ENCODE measurements at regions not wholly inside any gene's neighbourhood (a gene's known extent, or its start where the extent isn't known, plus 50 kb on each side); places are given as distances from the start of the nearest gene placed in this dataset.

DNA sequence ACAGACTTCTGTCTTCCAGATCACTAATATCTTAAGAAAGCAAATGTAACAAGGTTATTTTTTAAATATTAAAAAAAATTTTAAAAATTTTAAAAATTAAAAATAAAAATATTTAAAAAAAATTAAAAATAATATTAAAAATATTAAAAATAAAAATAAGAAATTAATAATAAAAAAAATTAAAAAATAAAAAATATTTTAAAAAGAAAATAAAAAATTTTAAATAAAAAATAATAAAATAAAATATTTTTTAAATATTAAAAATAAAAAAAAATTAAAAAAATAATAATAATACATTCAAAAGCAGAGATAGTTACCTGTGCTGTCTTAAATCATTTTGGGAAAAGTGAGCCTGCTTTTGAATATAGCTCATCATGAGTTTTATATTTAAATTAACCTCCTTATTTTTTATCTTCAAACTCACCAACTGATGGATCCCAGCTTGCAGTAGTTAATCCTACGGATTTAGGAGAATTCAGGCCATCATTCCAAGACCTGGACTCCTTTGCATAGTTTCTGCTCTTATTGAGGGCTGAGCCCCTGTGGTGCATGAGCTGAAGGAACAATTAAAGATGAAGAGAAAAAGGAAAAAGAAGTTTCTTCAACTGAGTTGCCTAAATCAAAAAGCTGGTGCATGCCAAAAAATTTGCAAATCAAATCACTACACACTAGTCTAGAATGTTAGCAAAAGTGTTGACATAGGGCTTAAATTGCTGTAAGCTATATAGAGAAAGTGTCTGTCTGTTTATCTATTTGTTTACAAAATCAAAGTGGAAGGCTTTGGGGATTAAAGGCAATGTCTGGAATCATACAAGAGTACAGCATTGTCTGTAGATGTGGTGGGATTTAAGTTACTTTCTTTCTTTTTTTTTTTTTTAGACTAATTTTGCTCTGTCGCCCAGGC is 50.5 kb upstream of the ZNF438 start:
- DNase-seq (ENCODE audit: low read depth in 2 of 2) = no peak

DNA sequence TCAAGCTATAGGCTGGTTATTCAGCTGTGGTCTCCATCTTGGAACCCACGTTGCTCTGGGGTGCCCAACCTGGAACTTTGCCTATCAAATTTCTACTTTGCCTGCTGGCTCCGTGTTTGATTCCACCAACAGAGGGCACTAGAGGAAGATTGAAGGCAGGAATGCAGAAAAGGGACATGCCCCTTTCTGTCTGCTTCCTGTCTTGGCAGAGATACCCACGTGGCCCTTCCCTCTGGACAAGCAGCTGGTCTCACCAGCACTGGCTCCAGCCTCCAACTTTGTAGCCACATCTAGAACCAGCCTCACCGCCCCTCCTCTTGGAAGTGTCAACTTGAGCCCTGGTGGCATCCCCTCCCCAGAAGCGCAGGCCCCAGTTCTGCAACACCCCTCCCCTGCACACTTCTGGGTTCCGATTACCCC is 52.1 kb upstream of the ZNF438 start:
- peak; percentile 56 to 65 for DNase-seq (ENCODE audit: low read depth in 2 of 2)

DNA sequence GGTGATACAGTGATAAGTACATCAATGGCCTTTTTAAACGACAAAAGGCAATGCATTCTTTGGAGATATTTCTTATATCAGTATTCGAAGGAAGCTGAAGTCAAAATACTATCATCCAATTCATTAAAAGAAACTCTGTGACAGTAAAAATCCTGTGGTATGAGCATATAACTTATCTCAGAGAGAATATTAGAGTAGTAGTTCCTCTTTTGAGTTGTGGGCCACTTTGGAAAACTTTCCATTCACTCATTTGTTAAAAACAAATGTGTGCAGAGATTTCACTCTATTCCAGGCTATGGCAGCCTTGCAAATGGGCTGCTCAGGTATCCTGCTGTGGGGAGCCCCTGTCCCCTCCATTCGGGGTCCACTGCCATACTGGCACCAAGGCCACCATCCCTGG is 55.3 kb upstream of the ZNF438 start:
- no peak for DNase-seq (ENCODE audit: low read depth in 2 of 2)

- no peak for DNase-seq (ENCODE audit: low read depth in 2 of 2)
Measured at GRCh38 chr10:31087851-31088250, 56.2 kb upstream of the ZNF438 start.

- DNase-seq (ENCODE audit: low read depth in 2 of 2) = no peak
Measured at GRCh38 chr10:31090894-31091607, 59.4 kb upstream of the ZNF438 start.

DNA sequence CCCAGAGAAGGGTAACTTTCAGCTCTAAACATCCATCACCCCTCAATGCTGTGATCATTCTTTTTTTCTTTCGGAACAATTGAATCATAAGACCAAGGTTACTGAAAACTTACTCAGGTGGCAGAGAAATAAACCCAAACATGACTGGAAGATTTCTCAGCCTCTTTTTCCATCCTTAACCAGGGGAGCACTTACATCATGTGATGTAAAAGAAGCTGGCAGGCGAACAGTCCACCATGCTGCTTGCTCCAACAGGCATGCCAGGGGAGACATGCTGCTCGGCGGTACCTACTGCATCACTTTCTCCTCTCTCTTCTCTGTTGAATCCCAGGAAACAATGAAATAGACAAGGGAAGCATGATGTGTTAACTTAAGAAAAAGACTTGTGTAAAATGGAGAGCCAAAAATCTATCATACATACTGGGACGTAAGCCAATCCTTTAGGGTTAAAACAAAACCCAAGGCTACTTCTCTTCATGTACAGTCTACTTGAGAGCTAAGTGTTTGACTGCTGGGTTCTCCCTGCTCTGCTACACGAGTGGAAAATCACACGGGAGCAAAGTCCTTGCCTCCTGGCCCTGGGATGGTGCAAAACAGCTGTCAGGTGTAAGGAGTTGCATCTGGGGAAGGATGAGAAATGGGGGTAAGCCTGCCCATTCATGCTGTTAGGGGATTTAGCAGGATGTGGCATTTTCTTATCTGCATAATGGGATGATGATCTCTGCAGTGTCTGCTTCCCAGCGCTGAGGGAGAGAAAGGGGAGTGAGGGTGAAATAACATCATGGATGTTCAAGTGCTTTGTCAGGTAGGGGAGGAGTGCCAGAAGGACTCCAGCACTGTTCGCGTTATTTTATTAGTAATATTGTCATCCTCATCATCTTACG is 64.3 kb upstream of the ZNF438 start:
- DNase-seq (ENCODE audit: low read depth in 2 of 2) = no peak

DNA sequence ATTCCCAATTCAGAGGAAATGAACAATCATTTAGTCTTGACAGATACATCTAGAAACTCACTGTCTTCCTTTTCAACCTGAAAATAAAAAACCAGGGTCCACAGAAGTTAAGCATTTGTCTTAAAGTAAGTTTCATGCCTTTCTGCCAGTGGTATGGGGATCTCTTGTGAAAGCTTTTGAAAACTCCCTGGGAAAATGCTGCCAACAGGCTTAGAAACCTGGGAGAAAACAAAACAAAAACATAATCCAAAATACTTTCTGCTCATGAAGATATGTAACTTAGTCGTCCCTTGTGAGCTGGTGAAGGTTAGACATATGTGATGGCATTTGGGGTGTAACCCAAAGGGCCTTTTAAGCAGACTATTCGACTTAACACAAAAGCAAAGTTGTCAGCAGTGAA is 66.4 kb upstream of the ZNF438 start:
- DNase-seq (ENCODE audit: low read depth in 2 of 2) = no peak

DNA sequence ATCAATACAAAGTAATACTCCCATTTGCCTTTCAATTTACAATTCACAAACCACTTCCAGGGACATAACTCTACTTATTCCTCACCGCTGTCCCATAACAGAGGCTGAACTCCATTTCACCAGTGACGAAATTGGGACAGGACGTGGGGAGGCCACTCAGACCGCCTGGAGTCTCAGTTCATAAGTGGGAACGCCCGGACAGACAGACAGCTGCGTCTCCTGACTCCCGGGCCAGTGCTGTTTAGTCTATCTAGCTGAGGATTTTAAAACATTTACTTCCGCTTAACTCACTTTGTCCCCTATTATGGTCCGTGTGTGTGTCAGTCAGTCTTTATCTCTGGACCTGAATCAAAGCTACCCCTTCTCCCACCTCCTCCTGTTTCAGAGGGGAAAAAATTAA is 67.4 kb upstream of the ZNF438 start:
- DNase-seq (ENCODE audit: low read depth in 2 of 2) = no peak

DNA sequence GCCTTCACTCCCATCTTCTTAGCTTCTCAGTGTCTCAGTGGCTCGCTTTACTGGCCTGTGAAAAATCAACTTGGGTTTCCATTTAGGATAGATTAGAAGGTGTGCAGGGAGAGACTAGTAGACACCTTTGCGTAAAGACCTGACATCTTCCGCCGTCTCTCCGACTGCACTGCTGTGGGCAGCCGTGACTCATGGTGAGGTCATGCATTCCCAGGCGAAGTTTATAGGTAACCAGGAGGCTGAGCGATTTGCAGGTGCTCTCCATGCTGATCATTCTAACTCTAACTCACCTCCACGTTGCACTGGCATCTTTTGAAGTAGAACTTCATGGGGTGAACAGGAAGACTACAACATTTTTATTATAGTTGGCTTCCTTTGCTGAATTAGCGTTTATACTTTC is 68.0 kb upstream of the ZNF438 start:
- peak; percentile 43 to 48 for DNase-seq (ENCODE audit: low read depth in 2 of 2)

GRCh38 chr10:31100115-31100601 is 68.5 kb upstream of the ZNF438 start:
- DNase-seq (ENCODE audit: low read depth in 2 of 2) = no peak

- no peak for DNase-seq (ENCODE audit: low read depth in 2 of 2)
Measured at GRCh38 chr10:31100662-31101061, 69.0 kb upstream of the ZNF438 start.

- peak; percentile 47 to 56 for DNase-seq (ENCODE audit: low read depth in 2 of 2)
Measured at GRCh38 chr10:31101123-31101522, 69.5 kb upstream of the ZNF438 start.

DNA sequence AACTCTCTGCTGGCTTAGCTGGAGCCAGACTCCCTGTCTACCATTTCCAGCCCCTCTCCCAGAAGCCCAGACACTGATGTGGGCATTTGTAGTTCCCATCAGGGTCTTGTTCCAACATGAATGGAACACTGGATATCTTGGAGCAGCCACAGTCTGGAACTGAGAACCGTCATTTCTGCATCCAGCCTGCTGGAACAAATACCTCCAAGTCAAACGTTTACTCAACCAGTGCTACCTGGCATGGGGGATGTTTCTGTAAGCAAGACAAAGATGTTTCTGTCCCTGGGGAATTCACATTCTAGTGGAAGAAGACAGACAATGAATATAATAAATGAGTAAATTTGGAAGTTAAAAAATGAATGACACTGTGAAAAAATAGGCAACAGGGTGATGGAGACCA is 70.8 kb upstream of the ZNF438 start:
- DNase-seq (ENCODE audit: low read depth in 2 of 2) = no peak

GRCh38 chr10:31103112-31103511 is 71.4 kb upstream of the ZNF438 start:
- DNase-seq (ENCODE audit: low read depth in 2 of 2) = no peak

DNA sequence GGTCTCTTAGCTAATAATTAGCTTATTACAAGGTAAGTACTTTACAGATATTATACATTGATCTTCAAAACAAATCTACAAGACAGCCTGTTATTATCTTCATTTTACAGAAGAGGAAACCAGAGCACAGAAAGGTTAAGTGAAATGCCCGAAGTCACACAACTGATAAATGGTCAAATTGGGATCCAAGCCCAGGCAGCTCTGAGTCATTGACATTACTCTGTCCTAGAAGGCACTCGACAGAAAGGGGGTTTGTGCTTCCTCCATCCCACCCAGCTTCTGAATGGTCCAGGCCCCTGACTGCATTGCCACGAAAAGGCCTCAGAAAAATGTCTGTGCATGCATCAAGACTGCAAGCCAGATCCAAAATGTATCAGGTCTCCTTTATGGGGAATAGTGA is 81.3 kb upstream of the ZNF438 start:
- no peak for DNase-seq (ENCODE audit: low read depth in 2 of 2)

DNA sequence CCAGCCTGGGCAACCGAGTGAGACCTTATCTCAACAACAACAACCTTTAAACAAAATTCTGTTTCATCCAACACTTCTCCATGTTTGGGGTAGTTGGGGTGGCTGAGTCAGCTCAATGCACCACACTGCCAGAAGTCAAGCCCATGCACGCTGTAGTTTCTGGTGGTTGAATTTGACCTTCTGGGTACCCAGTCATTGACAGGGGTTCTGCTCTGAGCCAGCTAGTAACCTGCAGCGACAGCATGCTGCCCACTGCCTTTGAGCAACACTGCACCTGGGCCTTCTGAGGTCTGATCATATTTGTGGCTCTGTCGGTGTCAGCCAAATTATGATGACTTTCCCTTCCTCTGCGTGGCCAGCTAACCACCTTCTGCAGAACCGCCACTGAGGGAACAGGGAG is 84.6 kb upstream of the ZNF438 start:
- DNase-seq (ENCODE audit: low read depth in 2 of 2) = no peak

DNA sequence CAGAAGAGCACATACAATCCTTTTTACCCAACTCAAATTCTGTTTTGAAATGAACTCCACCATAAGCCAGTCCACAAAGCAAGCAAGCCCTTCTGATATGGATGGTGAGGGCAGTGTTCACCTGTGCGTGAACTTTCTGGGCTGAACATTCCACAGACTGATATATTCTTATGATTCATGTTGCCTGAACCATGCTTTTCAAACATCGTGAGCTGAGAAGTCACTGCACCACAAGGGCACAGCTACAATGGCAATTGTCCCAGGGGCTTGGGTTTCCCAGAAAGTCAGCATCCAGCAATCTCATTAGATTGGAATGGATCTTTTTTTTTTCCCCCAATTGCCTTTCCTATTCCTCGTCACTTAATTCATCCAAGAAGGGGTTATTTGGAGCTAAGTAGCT is 86.9 kb upstream of the ZNF438 start:
- DNase-seq (ENCODE audit: low read depth in 2 of 2) = no peak

GRCh38 chr10:31120392-31120791 is 88.7 kb upstream of the ZNF438 start:
- DNase-seq (ENCODE audit: low read depth in 2 of 2) = no peak

- no peak for DNase-seq (ENCODE audit: low read depth in 2 of 2)
Measured at GRCh38 chr10:31120961-31121685, 89.5 kb upstream of the ZNF438 start.

DNA sequence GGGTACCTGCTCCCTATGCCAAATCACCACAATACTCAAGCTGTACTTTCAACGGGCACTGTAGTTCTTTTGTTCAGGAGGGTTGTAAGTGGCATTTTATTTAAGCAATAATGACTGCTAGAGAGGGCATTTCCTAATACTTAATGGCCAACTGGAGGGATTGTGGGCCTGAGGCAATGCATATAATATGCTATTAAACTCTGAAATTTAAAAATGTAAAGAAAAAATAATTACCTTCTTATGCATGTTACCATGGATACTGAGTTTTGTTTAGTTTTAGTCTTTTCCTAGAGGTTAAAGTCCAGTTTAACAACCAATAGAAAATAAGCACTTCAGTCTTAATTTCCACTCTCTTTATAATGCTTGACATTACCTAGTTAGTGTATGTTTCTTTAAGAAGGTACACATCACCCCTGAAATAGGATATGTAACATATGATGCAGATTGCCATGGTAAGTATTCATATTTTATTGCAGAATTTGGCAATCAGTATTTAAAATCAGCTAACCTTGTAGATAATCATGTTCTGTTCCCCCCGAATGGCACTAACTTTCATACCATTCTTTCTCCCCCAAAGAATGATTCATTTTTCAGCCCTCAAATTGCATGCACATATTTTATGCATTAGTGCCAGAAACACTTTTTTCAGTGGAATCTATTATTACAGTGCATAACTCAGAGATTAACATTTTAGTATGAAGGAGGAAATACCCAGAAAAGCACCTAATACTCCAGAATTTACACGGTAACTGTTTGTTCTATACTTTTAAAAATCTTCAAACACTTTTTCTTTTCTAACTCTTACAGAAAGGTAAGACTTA is 90.3 kb upstream of the ZNF438 start:
- DNase-seq (ENCODE audit: low read depth in 2 of 2) = no peak

Data from activated CD4-positive, alpha-beta T cell treated with anti-CD3 and anti-CD28 coated beads for 24 hours (primary cell).